ENCODE measurements at regions not wholly inside any gene's neighbourhood (a gene's known extent, or its start where the extent isn't known, plus 50 kb on each side); places are given as distances from the start of the nearest gene placed in this dataset.

GRCh38 chr20:4609511-4609910 is 76.7 kb upstream of the PRNP start:
- no peak for TF ChIP-seq TCF7L2 (IDR thresholded peaks at IDR 0.05; ENCODE audit: borderline replicate concordance, extremely low read depth, insufficient read depth, insufficient read length)
- TF ChIP-seq POLR2A (IDR thresholded peaks at IDR 0.05; ENCODE audit: borderline replicate concordance, extremely low read depth, insufficient read depth, insufficient read length), result no peak
- no peak for TF ChIP-seq CEBPB (IDR thresholded peaks at IDR 0.05; ENCODE audit: low read depth)
- no peak for TF ChIP-seq POLR2AphosphoS5 (IDR thresholded peaks at IDR 0.05; ENCODE audit: low read depth, low read length)
- no peak for TF ChIP-seq EZH2 (IDR thresholded peaks at IDR 0.05)
- TF ChIP-seq, protein P1, sequence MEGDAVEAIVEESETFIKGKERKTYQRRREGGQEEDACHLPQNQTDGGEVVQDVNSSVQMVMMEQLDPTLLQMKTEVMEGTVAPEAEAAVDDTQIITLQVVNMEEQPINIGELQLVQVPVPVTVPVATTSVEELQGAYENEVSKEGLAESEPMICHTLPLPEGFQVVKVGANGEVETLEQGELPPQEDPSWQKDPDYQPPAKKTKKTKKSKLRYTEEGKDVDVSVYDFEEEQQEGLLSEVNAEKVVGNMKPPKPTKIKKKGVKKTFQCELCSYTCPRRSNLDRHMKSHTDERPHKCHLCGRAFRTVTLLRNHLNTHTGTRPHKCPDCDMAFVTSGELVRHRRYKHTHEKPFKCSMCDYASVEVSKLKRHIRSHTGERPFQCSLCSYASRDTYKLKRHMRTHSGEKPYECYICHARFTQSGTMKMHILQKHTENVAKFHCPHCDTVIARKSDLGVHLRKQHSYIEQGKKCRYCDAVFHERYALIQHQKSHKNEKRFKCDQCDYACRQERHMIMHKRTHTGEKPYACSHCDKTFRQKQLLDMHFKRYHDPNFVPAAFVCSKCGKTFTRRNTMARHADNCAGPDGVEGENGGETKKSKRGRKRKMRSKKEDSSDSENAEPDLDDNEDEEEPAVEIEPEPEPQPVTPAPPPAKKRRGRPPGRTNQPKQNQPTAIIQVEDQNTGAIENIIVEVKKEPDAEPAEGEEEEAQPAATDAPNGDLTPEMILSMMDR (IDR thresholded peaks at IDR 0.05 in 2 of 3, conservative IDR thresholded peaks at IDR 0.05 in 1 of 3; ENCODE audit: borderline replicate concordance in 1 of 3, insufficient read depth in 1 of 3, low read depth in 2 of 3, low read length in 2 of 3), result no peak
- TF ChIP-seq YY1 (IDR thresholded peaks at IDR 0.05; ENCODE audit: extremely low read depth, insufficient replicate concordance, low read depth, low read length), result no peak
- TF ChIP-seq REST (IDR thresholded peaks at IDR 0.05; ENCODE audit: low read depth), result no peak
- no peak for TF ChIP-seq CBX3 (IDR thresholded peaks at IDR 0.05; ENCODE audit: low read depth)
- no peak for TF ChIP-seq JUND (IDR thresholded peaks at IDR 0.05)
- no peak for TF ChIP-seq EZH2phosphoT487 (IDR thresholded peaks at IDR 0.05; ENCODE audit: borderline replicate concordance)
- TF ChIP-seq ZBTB33 (IDR thresholded peaks at IDR 0.05; ENCODE audit: extremely low read depth, insufficient replicate concordance, low read length), result no peak
- no peak for TF ChIP-seq ZNF274 (IDR thresholded peaks at IDR 0.05; ENCODE audit: low read depth, low read length)
- no peak for TF ChIP-seq RAD21 (IDR thresholded peaks at IDR 0.05; ENCODE audit: low read depth)
